ENCODE measurements at regions not wholly inside any gene's neighbourhood (a gene's known extent, or its start where the extent isn't known, plus 50 kb on each side); places are given as distances from the start of the nearest gene placed in this dataset.

- TF ChIP-seq EGR1 (IDR thresholded peaks at IDR 0.05): no peak
- no peak for TF ChIP-seq YY1 (IDR thresholded peaks at IDR 0.05; ENCODE audit: low read depth)
Measured at GRCh38 chrX:139026406-139026805, 314.9 kb upstream of the FGF13 start.

DNA sequence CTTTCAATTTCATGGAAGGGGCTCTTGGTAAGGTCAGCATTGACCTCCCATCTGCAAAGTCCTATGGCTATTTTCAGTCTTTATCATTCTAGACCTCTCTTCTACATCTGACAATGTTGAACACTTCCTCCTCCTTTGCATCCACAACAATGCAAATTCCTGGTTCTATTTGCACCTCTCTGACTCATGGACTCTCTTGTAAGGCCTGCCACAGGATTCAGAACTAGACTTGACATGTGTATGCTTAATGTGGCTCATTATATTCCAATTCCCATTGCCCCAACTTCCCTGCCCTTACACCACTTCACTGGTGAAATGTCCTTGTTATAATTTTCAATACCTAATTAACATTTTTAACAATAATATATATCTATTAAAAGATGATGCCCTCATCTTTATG, 314.3 kb upstream of the FGF13 start:
- TF ChIP-seq TCF12 (IDR thresholded peaks at IDR 0.05; ENCODE audit: low read depth) (no peak), CEBPB (IDR thresholded peaks at IDR 0.05) (no peak), RAD21 (IDR thresholded peaks at IDR 0.05; ENCODE audit: low read depth) (no peak), YY1 (IDR thresholded peaks at IDR 0.05; ENCODE audit: low read depth) (no peak), ZBTB7A (IDR thresholded peaks at IDR 0.05; ENCODE audit: low read depth) (no peak), EP300 (IDR thresholded peaks at IDR 0.05; ENCODE audit: borderline replicate concordance) (no peak), TAF1 (IDR thresholded peaks at IDR 0.05; ENCODE audit: low read depth) (no peak), NFIC (IDR thresholded peaks at IDR 0.05) (no peak), EGR1 (IDR thresholded peaks at IDR 0.05) (no peak), REST (IDR thresholded peaks at IDR 0.05; ENCODE audit: low read depth) (no peak), MAX (IDR thresholded peaks at IDR 0.05) (no peak), FOXM1 (IDR thresholded peaks at IDR 0.05; ENCODE audit: borderline replicate concordance, low read depth) (no peak), TEAD4 (IDR thresholded peaks at IDR 0.05) (no peak), USF1 (IDR thresholded peaks at IDR 0.05) (no peak)

DNA sequence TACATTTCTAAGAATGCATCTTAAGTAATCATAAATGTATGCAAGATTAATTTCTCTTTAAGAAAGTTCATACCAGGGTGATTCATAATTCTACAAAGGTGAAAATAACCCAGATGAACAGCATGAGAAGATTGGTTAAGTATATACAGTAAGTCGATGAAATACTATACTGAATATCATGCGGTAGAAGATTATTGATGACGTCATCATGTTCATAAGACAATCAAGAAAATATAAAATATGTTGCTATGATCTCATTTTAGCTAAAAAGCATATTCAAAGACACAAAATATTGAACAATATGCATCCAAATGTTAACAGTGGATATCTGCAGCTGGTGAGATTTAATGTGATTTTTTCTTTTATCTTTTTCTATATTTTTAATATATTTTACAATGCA, 312.0 kb upstream of the FGF13 start:
- no peak for TF ChIP-seq FOXM1 (IDR thresholded peaks at IDR 0.05; ENCODE audit: borderline replicate concordance, low read depth)
- TF ChIP-seq MAX (IDR thresholded peaks at IDR 0.05): no peak
- TF ChIP-seq EGR1 (IDR thresholded peaks at IDR 0.05): no peak
- TF ChIP-seq RAD21 (IDR thresholded peaks at IDR 0.05; ENCODE audit: low read depth): no peak
- no peak for TF ChIP-seq EP300 (IDR thresholded peaks at IDR 0.05; ENCODE audit: borderline replicate concordance)

DNA sequence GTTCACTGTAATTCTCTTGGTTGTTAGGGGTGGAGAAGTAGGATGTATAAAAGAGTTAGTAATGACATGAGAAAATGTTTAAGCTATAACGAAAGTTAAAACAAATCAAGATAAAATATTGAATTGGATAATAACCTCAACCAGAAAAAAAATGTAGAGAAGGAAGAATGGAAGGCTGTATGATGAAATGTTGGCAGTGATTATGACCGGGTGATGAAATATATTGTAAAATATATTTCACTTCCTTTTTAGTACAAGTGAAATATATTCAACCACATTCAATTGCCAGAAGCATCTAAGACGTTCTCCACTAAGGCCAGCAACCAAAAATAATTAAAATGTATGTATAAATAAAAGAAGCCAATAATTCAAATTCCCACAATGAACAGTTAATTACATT, 309.3 kb upstream of the FGF13 start:
- TF ChIP-seq RAD21 (IDR thresholded peaks at IDR 0.05; ENCODE audit: low read depth) (no peak), CREB1 (IDR thresholded peaks at IDR 0.05; ENCODE audit: low read depth) (no peak), MAX (IDR thresholded peaks at IDR 0.05) (no peak), USF1 (IDR thresholded peaks at IDR 0.05) (no peak), TCF12 (IDR thresholded peaks at IDR 0.05; ENCODE audit: low read depth) (no peak), NFIC (IDR thresholded peaks at IDR 0.05) (no peak), EP300 (IDR thresholded peaks at IDR 0.05; ENCODE audit: borderline replicate concordance) (no peak), CEBPB (IDR thresholded peaks at IDR 0.05) (no peak), TAF1 (IDR thresholded peaks at IDR 0.05; ENCODE audit: low read depth) (no peak), TEAD4 (IDR thresholded peaks at IDR 0.05) (no peak)

GRCh38 chrX:139018436-139018835, 306.9 kb upstream of the FGF13 start:
- TF ChIP-seq TCF12 (IDR thresholded peaks at IDR 0.05; ENCODE audit: low read depth): no peak

GRCh38 chrX:139015627-139016026, 304.1 kb upstream of the FGF13 start:
- TF ChIP-seq CREB1 (IDR thresholded peaks at IDR 0.05; ENCODE audit: low read depth): no peak
- TF ChIP-seq USF1 (IDR thresholded peaks at IDR 0.05): no peak
- no peak for TF ChIP-seq EGR1 (IDR thresholded peaks at IDR 0.05)
- no peak for TF ChIP-seq MAX (IDR thresholded peaks at IDR 0.05)
- TF ChIP-seq YY1 (IDR thresholded peaks at IDR 0.05; ENCODE audit: low read depth): no peak
- no peak for TF ChIP-seq FOXM1 (IDR thresholded peaks at IDR 0.05; ENCODE audit: borderline replicate concordance, low read depth)
- no peak for TF ChIP-seq EP300 (IDR thresholded peaks at IDR 0.05; ENCODE audit: borderline replicate concordance)

DNA sequence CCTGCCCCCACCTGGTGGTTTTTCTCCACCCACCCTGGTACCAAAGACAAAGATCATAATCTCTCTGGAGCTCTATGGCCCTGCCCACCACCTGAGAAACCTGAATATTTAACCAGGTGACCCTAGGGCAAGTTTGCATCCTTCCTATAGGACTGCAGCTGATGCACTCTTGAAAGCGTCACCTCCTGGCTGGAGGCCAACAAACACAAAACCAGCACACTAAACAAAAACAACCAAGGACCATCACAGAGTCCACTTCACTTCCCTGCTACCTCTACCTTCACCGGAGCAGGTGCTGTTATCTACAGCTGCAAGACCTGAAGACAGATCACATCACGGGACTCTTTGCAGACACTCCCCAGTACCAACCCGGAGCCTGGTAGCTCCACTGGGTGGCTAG, 296.7 kb upstream of the FGF13 start:
- TF ChIP-seq EP300 (IDR thresholded peaks at IDR 0.05; ENCODE audit: borderline replicate concordance) (no peak), RAD21 (IDR thresholded peaks at IDR 0.05; ENCODE audit: low read depth) (no peak), YY1 (IDR thresholded peaks at IDR 0.05; ENCODE audit: low read depth) (no peak), REST (IDR thresholded peaks at IDR 0.05; ENCODE audit: low read depth) (no peak), TAF1 (IDR thresholded peaks at IDR 0.05; ENCODE audit: low read depth) (no peak), MAX (IDR thresholded peaks at IDR 0.05) (no peak), NFIC (IDR thresholded peaks at IDR 0.05) (no peak), TEAD4 (IDR thresholded peaks at IDR 0.05) (no peak), CEBPB (IDR thresholded peaks at IDR 0.05) (no peak), FOXM1 (IDR thresholded peaks at IDR 0.05; ENCODE audit: borderline replicate concordance, low read depth) (no peak), CREB1 (IDR thresholded peaks at IDR 0.05; ENCODE audit: low read depth) (no peak), TCF12 (IDR thresholded peaks at IDR 0.05; ENCODE audit: low read depth) (no peak), USF1 (IDR thresholded peaks at IDR 0.05) (no peak), EGR1 (IDR thresholded peaks at IDR 0.05) (no peak), ZBTB7A (IDR thresholded peaks at IDR 0.05; ENCODE audit: low read depth) (no peak)
